Gastrocnemius medialis (tissue), 4 donors: ENCODE measurements at regions not wholly inside any gene's neighbourhood (a gene's known extent, or its start where the extent isn't known, plus 50 kb on each side); places are given as distances from the start of the nearest gene placed in this dataset.

Source experiments
- CTCF ChIP-seq, 5 experiments: fragments of 450-650 bp in 3 of 5; fragments of 200-600 bp in 2 of 5; sonication (generic) in 2 of 5; IDR thresholded peaks in 4 of 5; conservative IDR thresholded peaks in 1 of 5; 1 replicate in 4 of 5; 2 replicates in 1 of 5; pipeline ENCODE4 v1.5.1; 2016 to 2019; ENCODE audit warnings: antibody characterized with exemption in 5 of 5, mild to moderate bottlenecking in 3 of 5, moderate library complexity in 3 of 5
- POLR2A ChIP-seq, 2 donors: fragments of 450-650 bp; IDR thresholded peaks; one replicate each; pipeline ENCODE4 v1.6.1; 2017; ENCODE audit warnings: antibody characterized with exemption in 2 of 2, mild to moderate bottlenecking in 2 of 2, moderate library complexity in 2 of 2

DNA sequence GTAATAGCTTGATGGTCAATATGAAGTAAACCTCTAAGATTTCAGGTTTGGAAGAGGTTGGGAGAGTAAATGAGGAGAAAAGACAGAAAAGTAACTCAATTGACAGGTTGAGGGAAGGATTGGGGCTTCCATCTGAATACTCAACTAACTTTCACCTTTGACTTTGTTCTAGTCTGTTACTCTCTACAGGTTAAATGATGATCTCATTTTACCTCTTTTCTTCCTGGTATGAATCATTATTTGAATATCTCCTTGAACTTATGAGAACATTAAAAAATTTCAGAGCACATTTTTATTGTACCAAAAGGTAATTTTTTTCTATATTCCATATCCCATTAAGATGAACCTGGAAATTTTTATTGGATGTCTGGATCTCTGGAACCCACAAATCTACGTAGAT, 87.9 kb upstream of the KCNH8 start:
- no peak for TF ChIP-seq CTCF (IDR thresholded peaks at IDR 0.05 in 4 of 5, conservative IDR thresholded peaks at IDR 0.05 in 1 of 5)
- no peak for TF ChIP-seq POLR2A (IDR thresholded peaks at IDR 0.05)
